Ovary (tissue), 3 donors: ENCODE measurements at regions not wholly inside any gene's neighbourhood (a gene's known extent, or its start where the extent isn't known, plus 50 kb on each side); places are given as distances from the start of the nearest gene placed in this dataset.

Experiments used
- CTCF ChIP-seq, 3 donors: fragments of 450-650 bp in 2 of 3; fragments of 200-600 bp in 1 of 3; IDR thresholded peaks; one replicate each; pipeline versions ENCODE4 v1.5.1 to v1.8.0; 2016 to 2022; ENCODE audit warnings: antibody characterized with exemption in 3 of 3, mild to moderate bottlenecking in 1 of 3
- POLR2A ChIP-seq: fragments of 450-650 bp; IDR thresholded peaks from one replicate; pipeline ENCODE4 v1.6.1; 2017; ENCODE audit warnings: antibody characterized with exemption, mild to moderate bottlenecking, moderate library complexity
- donor health status: DM: no; HTN: no; CAD: no.

DNA sequence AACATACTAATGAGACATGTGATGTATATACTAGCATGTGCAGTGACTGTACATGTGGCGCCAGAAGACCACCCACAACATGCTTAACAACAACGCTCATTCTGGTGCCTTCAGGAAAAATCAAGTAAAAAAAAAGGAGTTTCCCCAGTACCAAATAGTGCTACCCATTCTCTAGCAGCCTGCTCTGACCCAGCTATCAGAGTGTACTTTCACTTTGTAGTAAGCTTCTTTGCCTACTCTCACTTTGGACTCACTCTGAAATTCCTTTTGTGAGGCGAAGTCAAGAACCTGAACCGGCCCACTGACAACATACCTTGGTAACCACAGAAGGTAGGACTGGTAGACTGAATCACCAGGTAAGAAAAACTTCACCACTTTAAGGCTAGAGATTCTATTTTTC, 1100.0 kb downstream of the GRIK2 start:
- TF ChIP-seq POLR2A (no peak), CTCF (IDR thresholded peaks at IDR 0.05) (no peak)
